ENCODE measurements at regions not wholly inside any gene's neighbourhood (a gene's known extent, or its start where the extent isn't known, plus 50 kb on each side); places are given as distances from the start of the nearest gene placed in this dataset.

- Histone ChIP-seq H3K4me1 (no peaks in the 10 kb centered on the region), H3K27ac (no peak overlapping the region), H3K9me3 (no peaks in the 10 kb centered on the region), H3K27me3 (no peaks in the 10 kb centered on the region), H3K36me3 (no peaks in the 10 kb centered on the region), H3K4me3 (no peak overlapping the region)
- TF ChIP-seq, protein P1, sequence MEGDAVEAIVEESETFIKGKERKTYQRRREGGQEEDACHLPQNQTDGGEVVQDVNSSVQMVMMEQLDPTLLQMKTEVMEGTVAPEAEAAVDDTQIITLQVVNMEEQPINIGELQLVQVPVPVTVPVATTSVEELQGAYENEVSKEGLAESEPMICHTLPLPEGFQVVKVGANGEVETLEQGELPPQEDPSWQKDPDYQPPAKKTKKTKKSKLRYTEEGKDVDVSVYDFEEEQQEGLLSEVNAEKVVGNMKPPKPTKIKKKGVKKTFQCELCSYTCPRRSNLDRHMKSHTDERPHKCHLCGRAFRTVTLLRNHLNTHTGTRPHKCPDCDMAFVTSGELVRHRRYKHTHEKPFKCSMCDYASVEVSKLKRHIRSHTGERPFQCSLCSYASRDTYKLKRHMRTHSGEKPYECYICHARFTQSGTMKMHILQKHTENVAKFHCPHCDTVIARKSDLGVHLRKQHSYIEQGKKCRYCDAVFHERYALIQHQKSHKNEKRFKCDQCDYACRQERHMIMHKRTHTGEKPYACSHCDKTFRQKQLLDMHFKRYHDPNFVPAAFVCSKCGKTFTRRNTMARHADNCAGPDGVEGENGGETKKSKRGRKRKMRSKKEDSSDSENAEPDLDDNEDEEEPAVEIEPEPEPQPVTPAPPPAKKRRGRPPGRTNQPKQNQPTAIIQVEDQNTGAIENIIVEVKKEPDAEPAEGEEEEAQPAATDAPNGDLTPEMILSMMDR (IDR thresholded peaks at IDR 0.05): no peak
- TF ChIP-seq EP300 (IDR thresholded peaks at IDR 0.05): no peak
- TF ChIP-seq POLR2A (IDR thresholded peaks at IDR 0.05): no peak
- no peak for DNase-seq
- 85 to 88% methylated on average over 10 of the region's 10 CpGs for WGBS, 2 donors
- no peak for ATAC-seq (ENCODE audit: low FRiP score in 2 of 2)
Observed at GRCh38 chr7:156128496-156128895, 316.2 kb upstream of the SHH start.

DNA sequence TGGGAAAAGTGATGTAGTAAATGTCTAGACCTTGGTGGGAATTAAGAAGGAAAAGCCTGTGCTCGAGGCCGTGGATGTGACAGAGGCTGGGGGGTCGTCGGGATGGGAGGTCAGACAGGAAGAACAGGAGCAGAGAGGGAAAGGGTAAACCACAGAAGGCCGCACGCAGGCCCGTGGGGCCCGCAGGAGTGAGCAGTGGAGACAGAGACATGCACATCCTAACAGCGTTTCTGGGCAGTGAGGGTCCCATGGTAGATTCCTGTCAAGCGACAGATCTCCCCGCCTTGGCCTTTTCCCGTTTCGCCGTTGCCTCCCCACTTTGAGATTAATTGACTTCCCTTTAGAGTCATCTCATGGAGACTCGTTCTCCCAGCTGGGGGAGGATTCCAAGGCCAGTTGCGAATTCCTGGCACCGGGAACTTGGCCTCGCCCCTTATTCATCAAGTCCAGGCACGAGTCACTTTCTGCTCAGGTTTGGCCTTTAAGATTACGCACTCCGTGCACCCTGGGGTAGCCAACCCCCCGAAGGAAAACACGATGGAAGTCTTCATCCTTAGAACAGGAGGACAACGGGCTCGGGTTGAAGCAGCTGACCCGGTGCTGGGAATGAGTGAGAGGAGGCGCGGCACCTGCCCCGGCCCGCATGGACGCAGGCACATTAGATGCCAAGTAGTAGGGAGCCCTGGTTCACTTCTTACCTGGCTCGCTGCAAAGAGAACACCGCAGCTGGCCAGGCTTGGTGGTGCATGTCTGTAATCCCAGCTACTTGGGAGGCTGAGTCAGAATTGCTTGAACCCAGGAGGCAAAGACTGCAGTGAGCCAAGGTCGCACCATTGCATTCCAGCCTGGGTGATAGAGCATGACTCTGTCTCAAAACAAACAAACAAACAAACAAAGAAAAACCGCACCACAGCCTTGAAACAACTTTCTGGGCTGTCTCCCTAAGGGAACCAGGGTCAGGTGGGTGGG is 315.2 kb upstream of the SHH start:
- H3K27me3 ChIP-seq: no peaks in the 10 kb centered on the region
- no peaks in the 10 kb centered on the region for H3K9me3 ChIP-seq
- 79 to 83% methylated on average over 33 to 35 of the region's 35 CpGs for WGBS, 2 donors
- DNase-seq (no peak), ATAC-seq (ENCODE audit: low FRiP score in 2 of 2) (no peak)
- H3K27ac ChIP-seq: no peak overlapping the region
- H3K4me1 ChIP-seq: no peaks in the 10 kb centered on the region
- H3K36me3 ChIP-seq: no peaks in the 10 kb centered on the region
- no peak for TF ChIP-seq EP300 (IDR thresholded peaks at IDR 0.05)
- no peak for TF ChIP-seq POLR2AphosphoS5 (IDR thresholded peaks at IDR 0.05)
- no peak for TF ChIP-seq POLR2A (IDR thresholded peaks at IDR 0.05)
- TF ChIP-seq, protein P1 (IDR thresholded peaks at IDR 0.05): no peak
- H3K4me3 ChIP-seq: no peak overlapping the region

DNA sequence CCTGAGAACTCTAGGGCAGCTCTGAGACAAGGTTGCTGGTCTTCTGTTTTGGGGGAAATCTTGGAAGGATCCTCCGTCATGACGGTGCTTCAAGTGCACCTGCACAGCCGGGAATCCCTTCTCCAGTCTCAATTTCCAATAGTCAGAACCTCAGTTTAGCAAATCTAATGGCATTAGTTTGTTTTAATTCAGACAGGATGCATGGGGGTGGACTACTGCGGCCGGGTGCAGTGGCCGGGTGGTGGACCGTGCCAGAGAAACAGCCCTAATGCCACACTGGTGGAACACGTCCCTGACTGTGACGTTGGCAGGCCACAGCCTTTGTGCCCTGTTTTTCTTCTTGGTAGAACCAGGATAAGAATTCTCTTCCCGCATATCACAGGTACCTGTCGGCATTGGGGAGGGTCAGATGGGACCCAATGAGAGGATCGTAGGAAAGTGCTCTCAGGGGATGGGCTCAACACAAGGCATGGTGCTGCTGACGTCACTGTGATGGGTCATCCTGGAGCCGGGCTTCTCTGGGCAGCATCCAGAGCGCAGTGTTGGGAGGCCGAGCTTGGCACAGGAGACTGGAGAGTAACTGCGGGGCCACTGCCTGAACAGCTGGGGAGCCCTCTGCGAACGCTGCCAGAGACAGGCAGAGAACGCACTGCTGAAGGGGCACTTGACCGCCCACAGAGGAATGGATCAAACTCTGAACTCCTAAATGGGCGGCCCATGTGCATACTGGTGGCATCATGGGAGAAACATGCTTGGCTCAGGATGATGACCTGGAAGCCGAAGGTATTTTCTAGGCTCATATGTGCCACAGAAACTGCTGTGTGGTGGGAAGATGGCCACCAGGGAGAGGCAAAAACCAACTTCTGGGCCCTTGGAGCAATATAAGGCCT is 313.8 kb upstream of the SHH start:
- TF ChIP-seq, protein P1 (IDR thresholded peaks at IDR 0.05): no peak
- TF ChIP-seq POLR2A (IDR thresholded peaks at IDR 0.05) (no peak), POLR2AphosphoS5 (IDR thresholded peaks at IDR 0.05) (no peak), EP300 (IDR thresholded peaks at IDR 0.05) (no peak)
- ATAC-seq (ENCODE audit: low FRiP score in 2 of 2) (no peak), DNase-seq (no peak)
- WGBS, 2 donors: 90 to 93% methylated on average over 16 to 23 of the region's 23 CpGs
- no peak overlapping the region for H3K27ac ChIP-seq
- no peaks in the 10 kb centered on the region for H3K27me3 ChIP-seq
- H3K4me1 ChIP-seq: no peaks in the 10 kb centered on the region
- H3K36me3 ChIP-seq: no peaks in the 10 kb centered on the region
- no peak overlapping the region for H3K4me3 ChIP-seq
- no peaks in the 10 kb centered on the region for H3K9me3 ChIP-seq

DNA sequence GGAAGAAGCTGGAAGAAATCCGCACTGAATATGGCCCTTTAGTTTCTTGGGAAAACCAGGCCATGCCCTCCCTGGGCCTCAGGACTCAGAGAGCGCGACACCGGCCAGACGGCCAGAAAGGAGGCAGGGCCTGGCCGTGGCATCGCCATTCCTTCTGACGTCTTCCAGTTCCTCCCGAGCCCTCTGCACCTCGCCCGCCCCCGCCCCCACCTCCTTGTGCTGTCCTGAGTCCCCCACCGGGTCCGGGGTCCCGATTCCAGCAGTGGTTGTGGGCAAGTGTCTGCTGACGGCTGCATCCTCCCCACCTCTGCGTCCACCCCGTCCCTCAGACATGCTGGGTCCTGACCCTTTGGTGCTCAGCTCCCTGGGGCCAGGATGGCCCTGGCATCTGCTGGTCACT is 312.1 kb upstream of the SHH start:
- Histone ChIP-seq H3K36me3 (no peaks in the 10 kb centered on the region), H3K27ac (no peak overlapping the region), H3K4me3 (no peak overlapping the region), H3K9me3 (no peaks in the 10 kb centered on the region), H3K27me3 (no peaks in the 10 kb centered on the region), H3K4me1 (no peaks in the 10 kb centered on the region)
- 86 to 87% methylated on average over 1 to 16 of the region's 18 CpGs for WGBS, 2 donors
- DNase-seq: no peak
- no peak for ATAC-seq (ENCODE audit: low FRiP score in 2 of 2)
- TF ChIP-seq EP300 (IDR thresholded peaks at IDR 0.05) (no peak), POLR2A (IDR thresholded peaks at IDR 0.05) (no peak), POLR2AphosphoS5 (IDR thresholded peaks at IDR 0.05) (no peak)
- TF ChIP-seq, protein P1 (IDR thresholded peaks at IDR 0.05): no peak

All from upper lobe of left lung (tissue), 6 donors.